Neutrophil (primary cell): ENCODE measurements at regions not wholly inside any gene's neighbourhood (a gene's known extent, or its start where the extent isn't known, plus 50 kb on each side); places are given as distances from the start of the nearest gene placed in this dataset.

Experiments
- H3K27ac ChIP-seq: fragments of 200-600 bp; sonication (generic); 2 replicates; pipeline ENCODE4 v1.5.1; 2016; ENCODE audit warnings: mild to moderate bottlenecking, moderate library complexity
- H3K27me3 ChIP-seq: fragments of 200-600 bp; sonication (generic); 2 replicates; pipeline ENCODE4 v1.6.0; 2016; ENCODE audit warnings: mild to moderate bottlenecking
- H3K36me3 ChIP-seq: fragments of 200-600 bp; sonication (generic); 2 replicates; pipeline ENCODE4 v1.5.1; 2017
- H3K4me1 ChIP-seq, 2 experiments: fragments of 200-600 bp in 1 of 2; sonication (generic) in 1 of 2; 1 replicate in 1 of 2; 2 replicates in 1 of 2; pipeline versions ENCODE4 v1.5.1 to v1.6.1; 2013 to 2016; ENCODE audit warnings: low read depth in 1 of 2, low read length in 1 of 2, mild to moderate bottlenecking in 1 of 2, moderate library complexity in 1 of 2; ENCODE audit not compliant: control insufficient read depth in 1 of 2, insufficient read depth in 1 of 2
- H3K4me3 ChIP-seq, 2 experiments: fragments of 200-600 bp in 1 of 2; sonication (generic) in 1 of 2; 1 replicate in 1 of 2; 2 replicates in 1 of 2; pipeline ENCODE4 v1.5.1; 2013 to 2016; ENCODE audit warnings: low read depth in 1 of 2, low read length in 1 of 2, mild to moderate bottlenecking in 1 of 2, moderate library complexity in 1 of 2
- H3K9me3 ChIP-seq: fragments of 200-600 bp; sonication (generic); 2 replicates; pipeline ENCODE4 v1.5.1; 2016
- CTCF ChIP-seq: fragments of 200-600 bp; sonication (generic); IDR thresholded peaks from 2 replicates; pipeline ENCODE4 v1.5.1; 2016; ENCODE audit warnings: antibody characterized with exemption

- Histone ChIP-seq H3K27me3 (no peaks in the 10 kb centered on the region), H3K36me3 (no peaks in the 10 kb centered on the region), H3K4me1 (no peaks in the 10 kb centered on the region), H3K4me3 (no peak overlapping the region), H3K9me3 (no peaks in the 10 kb centered on the region), H3K27ac (no peak overlapping the region)
- TF ChIP-seq CTCF, result no peak
These were observed 220.0 kb upstream of the UBE2E2 start for GRCh38 chr3:22982981-22983587.

DNA sequence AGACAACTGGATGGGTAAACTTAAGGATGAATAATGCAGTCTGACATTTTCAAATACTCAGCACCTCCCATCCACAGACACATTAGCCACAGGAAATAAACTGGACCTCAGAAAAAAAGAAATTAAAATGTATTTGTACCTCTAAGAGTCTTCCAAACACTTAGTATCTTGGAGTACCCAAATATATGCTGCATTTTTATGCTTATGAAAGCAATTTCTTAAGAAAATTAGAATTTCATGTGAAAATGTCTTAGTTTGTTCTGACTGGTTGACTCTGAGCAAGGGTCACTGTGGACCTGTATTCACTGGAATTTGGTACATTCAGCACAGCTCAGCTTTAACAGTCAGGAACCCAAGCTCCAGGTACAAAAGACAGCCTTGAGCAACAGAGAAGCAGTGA is 216.2 kb upstream of the UBE2E2 start:
- H3K4me3 ChIP-seq, result no peak overlapping the region
- H3K4me1 ChIP-seq, result no peaks in the 10 kb centered on the region
- H3K27ac ChIP-seq, result no peak overlapping the region
- no peaks in the 10 kb centered on the region for H3K9me3 ChIP-seq
- no peaks in the 10 kb centered on the region for H3K27me3 ChIP-seq
- TF ChIP-seq CTCF, result no peak
- no peaks in the 10 kb centered on the region for H3K36me3 ChIP-seq

GRCh38 chr3:22988566-22988965 is 214.6 kb upstream of the UBE2E2 start:
- H3K9me3 ChIP-seq, result no peaks in the 10 kb centered on the region
- no peaks in the 10 kb centered on the region for H3K27me3 ChIP-seq
- no peaks in the 10 kb centered on the region for H3K36me3 ChIP-seq
- no peak overlapping the region for H3K27ac ChIP-seq
- no peak overlapping the region for H3K4me3 ChIP-seq
- TF ChIP-seq CTCF, result no peak
- no peaks in the 10 kb centered on the region for H3K4me1 ChIP-seq

- TF ChIP-seq CTCF, result no peak
- H3K9me3 ChIP-seq, result no peaks in the 10 kb centered on the region
- H3K27ac ChIP-seq, result no peak overlapping the region
- no peak overlapping the region for H3K4me3 ChIP-seq
- no peaks in the 10 kb centered on the region for H3K27me3 ChIP-seq
- H3K36me3 ChIP-seq, result no peaks in the 10 kb centered on the region
- no peaks in the 10 kb centered on the region for H3K4me1 ChIP-seq
These were observed 213.4 kb upstream of the UBE2E2 start for GRCh38 chr3:22989716-22990115.

DNA sequence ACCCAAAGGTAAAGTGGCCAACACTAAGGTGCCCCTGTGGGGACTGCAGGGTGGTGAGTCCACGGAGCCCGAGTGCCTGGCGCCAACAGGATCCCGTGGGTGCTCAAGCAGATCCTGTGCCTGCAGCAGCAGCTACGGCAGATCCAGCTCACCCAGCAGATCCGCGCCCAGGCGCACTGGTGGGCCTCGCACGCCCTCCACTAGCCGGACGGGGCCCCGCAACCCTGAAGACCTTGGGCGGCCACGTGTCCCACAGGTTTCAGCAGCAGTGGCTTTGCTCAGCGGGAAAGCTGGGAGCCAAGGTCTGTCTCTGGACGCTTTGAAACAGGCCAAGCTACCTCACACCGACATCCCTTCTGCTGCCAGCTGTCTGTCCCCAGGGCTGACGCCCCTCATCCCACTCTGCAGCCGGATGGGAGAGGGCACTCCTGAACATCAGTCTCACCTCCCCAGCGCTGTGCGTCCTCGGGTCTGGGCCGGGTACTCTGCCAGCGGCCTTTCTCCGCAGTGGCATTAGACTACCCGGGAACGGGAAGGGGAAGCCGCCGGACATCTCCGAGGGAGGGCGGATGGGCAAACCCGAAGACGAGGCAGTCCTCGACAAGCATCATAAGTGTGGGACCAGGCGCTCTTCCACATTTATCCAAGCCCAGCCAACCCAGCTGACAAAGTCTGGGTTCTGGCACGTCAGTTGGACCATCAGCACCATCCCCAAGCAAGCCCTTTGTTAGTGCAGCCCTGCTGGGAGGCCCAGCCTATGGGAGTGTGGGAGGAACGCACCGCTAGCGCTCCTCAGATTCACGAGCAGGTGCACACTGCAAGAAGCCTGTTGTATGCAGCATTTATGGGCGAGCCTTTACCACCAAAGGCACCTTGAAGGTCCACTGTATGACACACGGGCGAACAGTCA is 212.6 kb upstream of the UBE2E2 start:
- no peak overlapping the region for H3K27ac ChIP-seq
- no peaks in the 10 kb centered on the region for H3K9me3 ChIP-seq
- no peak for TF ChIP-seq CTCF
- H3K4me1 ChIP-seq, result no peaks in the 10 kb centered on the region
- H3K36me3 ChIP-seq, result no peaks in the 10 kb centered on the region
- H3K27me3 ChIP-seq, result no peaks in the 10 kb centered on the region
- H3K4me3 ChIP-seq, result no peak overlapping the region
